Activated CD8-positive, alpha-beta memory T cell treated with anti-CD3 and anti-CD28 coated beads, Interleukin-2, amount 50 U/mL, for 24 hours (primary cell): ENCODE measurements at regions not wholly inside any gene's neighbourhood (a gene's known extent, or its start where the extent isn't known, plus 50 kb on each side); places are given as distances from the start of the nearest gene placed in this dataset.

Experiments used
- DNase-seq: peaks from one replicate; pipeline ENCODE4 v3.0.0-alpha.2; 2020; ENCODE audit errors: extremely low read depth

DNA sequence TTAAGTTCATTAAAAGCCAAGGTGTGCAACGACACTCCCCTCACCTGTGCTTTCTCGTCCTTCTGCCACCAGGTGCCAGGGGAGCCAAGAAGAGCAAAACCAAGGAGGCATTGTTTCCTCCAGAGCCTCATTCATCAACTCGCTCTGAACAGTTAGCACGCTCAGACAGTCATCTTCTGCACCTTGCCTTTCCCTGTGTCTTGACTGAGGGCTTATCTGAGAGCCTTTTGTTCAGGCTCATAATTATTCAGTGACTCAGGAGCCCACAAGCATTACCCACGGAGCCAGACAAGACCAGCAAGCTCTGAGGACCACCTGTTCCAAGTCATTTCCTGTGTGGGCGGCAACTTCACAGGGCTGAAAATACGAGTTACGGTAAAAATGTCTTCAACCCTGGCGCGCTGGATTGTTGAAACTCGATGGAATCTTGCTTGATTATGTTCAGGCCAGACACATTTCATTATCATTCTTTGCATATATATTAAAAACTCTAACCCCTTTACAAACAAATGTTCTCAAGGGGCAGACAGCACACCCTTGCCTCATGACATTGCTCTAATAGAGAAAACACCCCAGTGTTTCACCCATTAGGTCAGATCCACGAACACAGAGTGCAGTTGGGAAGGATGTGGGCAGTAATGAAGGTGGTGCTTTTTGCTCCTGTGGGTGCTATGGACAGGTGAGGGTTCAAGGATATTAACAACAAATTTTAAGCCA, 89.7 kb upstream of the RUNX1 start:
- peak; percentile 53 for DNase-seq

DNA sequence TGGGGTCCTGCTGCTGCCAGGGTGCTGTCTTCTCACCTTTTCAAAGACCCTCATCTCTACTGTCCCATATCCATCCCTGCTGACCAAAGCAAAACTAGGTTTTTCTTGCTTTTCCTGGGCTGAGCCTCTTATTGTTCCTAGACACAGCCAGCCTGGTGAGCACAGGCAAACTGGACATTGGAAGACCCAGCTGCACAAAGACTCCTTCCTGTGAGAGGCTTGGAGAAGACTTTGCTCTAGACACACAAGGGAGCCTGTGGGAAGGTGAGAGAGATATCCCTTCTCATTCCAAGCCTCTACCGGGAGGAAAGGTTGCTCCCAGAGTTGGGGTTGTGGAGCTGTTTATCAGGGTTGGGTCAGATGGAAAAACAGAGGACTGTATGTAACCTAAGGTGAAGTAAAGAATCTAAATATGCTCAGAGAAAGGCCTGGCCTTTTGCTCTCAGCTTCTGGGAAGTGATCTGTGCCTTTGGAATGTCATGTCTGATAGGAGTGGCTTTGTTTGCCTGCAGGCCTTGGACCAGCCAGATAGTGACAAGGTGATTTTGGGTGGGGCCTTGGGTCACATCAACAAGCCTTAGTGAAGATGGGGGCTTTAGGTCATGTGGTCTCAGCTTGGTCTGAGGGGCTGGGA, 87.6 kb upstream of the RUNX1 start:
- no peak for DNase-seq

DNA sequence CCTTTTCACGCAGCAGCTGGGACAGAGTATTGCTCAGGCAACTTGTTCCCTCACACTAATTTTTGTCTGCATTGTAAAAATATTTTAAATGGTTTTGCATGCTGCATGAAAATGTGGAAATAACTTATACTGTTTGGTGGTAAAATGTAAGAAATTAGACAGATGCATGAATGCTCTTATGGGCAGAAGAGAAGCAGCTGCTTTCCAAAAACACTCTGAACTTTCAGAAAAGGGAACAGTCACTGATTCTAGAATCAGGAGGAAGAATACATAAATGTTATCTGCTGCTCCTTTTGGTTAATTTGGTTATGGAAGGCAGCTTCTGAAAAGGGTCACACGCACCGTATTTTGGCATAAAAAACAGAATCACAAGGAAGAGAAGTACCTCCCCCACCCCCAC, 87.0 kb upstream of the RUNX1 start:
- no peak for DNase-seq

DNA sequence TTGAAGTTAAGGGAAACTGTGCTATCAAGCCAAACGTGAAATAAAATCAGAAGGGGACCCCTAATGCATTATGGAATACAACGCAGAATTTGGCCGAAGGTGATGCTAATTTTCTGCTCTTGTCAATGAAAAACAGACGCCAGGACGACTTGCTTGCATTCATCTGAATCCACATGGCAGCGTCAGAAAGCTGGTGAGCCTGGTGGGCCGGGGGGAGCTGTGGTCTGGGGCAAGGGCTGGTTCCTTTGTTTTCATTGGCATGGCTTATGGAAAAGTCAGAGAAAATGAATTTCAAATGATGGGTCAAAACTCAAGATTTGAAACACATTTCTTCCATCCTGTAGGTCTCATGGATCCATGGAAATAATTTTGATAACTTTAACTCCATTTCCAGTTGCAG, 86.4 kb upstream of the RUNX1 start:
- no peak for DNase-seq

DNA sequence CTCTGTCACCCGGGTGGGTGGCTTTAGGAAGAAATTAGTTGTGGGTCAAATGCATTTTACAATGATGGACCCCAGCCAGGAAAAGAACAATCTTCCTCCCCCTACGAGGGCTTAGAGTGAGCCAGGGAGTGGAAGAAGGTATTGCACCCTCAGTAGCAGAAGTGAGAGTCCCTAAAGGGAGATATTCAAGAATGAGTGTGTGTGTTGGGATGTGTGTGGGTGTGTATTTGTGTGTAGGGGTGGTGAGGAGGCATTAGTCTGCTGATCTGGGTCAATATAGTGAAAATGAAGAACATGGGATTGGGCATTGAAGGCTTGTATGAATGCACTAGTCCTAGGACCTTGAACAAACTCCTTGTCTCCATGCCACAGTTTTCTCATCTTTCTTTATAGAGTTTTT, 85.2 kb upstream of the RUNX1 start:
- DNase-seq = no peak

DNA sequence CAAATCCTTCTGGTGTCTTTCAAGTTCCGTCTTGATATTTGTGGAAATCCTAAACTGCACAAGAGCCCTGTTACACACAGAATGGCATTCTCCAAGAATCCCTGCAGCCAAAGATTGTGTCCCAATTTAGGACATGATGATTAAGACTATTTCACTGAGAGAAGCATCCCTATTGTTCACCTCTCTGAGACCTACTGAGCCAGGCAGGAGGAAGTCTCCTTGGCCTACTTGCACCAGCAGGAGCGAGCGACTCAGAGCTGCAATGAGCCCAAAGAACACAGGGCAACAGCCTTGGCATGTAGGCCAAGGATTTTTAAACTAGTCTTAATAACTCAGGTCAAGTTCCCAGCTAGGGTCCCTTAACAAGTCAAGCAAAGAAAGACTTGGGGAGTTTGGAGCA, 79.4 kb upstream of the RUNX1 start:
- no peak for DNase-seq

DNA sequence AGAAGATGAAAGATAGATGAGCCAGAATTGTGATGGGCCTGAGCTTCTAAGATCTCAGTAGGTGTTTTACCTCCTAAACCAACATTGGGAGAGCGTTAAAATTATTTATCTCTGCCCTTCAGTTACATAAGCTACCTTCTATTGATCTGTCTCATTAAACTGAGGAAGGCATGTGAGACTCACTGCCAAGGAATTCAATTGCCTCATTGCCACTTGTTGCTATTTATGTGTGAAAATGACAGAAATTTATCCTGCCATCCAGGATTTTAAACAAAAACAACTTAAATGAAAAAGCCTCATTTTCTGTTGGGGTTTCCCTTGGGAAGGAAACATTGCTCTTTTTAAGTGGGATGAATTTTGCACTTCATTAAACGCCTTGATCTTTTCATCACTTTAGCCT, 78.7 kb upstream of the RUNX1 start:
- DNase-seq = no peak

DNA sequence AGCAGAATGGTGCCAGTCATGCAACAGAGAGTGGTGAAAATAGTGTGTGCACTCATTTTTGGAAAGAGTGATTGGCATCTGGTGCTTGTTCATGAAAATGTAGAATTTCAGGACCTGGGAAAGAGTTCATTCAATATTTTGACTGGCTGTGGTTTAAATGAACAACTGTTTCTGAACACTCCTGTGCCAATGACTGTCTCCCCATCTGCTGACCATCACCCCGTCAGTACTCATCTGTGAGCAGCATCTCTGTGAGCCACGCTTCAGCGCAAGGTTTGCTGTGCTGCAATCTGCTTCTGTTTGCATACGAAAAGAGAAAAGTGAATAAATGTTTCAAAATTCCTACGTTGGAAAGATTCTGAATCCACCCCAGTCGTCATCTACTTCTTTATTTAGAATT, 77.9 kb upstream of the RUNX1 start:
- no peak for DNase-seq

DNA sequence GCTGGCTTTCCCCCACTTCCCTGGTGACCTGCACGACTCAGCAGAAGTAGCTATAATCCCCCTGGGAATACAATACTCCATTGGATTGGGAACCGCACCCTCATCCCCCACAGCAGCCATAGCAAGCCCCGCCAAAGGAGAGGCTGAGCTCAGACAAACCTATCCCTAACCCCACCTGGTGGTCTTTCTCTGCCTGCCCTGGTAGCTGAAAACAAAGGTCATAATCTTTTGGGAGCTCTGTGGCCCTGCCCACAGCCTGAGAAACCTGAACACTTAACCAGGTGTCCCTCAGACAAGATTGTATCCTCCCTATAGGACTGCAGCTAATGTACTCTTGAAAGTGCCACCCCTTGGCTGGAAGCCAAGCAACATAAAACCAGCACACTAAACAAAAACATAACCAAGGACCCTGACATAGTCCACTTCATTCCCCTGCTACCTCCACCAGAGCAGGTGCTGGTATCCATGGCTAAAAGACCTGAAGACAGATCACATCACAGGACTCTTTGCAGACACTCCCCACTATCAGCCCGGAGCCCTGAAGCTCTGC, 71.6 kb upstream of the RUNX1 start:
- no peak for DNase-seq

DNA sequence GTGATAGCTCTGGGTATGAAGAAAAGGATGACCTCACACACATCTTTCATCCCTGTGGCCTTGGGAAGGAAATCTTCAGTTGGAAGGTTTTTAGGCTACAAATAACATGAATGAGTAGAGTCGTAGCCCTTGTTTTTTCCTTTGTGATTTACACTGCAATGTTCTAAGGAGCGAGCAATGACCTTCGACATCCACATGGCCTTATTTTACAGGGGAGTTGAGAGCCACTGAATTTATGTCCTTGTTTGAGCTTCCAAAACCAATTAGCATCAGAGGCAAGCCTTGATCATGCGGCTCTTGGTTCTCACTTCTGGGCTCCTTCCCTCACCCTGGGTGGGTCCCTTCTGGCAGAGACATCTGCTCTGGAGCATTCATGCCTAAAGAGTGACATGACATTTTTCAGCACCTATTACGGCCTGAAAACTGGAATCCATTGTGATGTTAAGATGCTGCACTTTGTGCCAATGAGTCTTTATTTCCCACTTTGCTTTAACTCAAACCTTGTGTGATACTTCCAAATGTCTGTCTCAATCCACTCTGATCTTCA, 70.5 kb upstream of the RUNX1 start:
- DNase-seq = no peak

DNA sequence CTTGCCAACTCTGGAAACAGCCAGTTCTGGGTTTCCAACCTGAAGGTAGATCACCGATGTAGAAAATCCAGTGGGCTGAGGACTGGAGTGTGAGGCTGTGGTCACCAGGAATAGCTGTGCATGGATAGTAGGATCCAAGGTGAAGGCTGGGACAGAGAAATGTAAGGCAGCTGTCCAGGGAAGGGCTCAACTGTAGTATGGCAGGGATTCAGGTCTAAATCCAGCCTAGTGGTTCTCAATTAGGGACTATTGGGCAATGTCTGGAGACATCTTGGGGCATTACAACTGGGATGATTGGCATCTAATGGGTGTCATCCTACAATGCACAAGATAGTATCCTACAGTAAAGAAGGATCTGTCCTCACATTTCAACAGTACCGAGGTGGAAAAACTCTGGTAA, 67.7 kb upstream of the RUNX1 start:
- no peak for DNase-seq

DNA sequence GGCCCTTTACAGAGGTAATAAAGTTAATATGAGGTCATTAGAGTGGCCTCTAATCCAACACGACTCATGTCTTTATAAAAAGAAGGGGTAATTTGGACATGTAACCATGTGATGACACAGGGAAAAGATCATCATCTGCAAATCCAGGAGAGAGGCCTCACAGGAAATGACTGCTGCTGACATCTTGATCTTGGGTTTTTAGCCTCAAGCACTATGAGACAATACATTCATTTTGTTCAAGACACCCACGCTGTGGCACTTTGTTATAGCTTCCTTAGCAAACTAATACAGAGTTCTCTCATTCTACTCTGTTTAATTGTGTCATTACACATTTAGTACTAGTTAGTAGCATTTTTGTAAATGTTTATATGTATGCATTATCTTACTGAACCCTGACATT, 64.0 kb upstream of the RUNX1 start:
- DNase-seq = no peak

DNA sequence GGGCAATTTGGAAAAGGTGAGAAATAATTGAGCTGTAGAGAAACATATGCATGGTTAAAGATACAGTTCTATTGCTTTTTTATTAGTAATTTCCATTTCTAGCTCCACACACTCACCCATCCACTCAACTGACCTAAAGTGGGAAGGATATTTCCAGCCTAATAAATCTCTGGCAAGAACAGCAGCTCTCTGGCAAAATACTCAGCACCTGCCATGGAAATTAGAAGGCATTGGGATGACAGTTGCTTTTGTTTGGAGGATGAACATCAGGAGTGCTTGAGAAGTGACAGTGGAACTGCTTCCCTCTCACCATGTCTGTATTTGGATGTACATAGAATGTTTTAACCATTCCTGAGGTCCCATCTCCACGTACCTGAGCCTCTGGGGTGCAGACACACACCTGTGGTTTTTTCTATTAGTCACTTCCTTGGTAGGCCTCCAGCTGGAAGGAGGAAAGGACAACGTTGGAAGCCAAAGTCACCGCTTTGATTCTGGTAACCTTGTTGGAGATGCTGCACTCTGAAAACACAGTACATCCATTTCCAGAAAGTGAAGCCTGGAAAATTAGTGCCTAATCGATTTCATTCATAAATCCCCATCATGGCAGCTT, 62.3 kb upstream of the RUNX1 start:
- no peak for DNase-seq

DNA sequence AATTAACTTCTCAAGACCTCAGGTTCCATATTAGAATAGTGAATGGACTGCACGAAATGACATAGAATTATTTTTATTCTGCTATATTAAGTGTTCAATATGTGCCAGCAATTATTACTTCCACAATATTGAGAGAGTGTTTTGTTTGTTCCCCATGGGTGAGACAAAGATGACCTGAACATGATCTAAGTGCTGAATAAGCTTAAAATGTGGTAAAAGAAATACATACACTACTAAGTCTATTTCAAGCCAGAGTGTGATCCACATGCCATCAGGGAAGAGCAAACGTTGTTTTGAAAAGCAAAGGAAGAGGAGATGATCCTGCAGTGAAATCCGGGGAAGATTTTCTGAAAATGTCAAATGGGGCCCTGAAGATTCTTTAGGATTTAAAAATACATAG, 59.8 kb upstream of the RUNX1 start:
- DNase-seq = no peak

DNA sequence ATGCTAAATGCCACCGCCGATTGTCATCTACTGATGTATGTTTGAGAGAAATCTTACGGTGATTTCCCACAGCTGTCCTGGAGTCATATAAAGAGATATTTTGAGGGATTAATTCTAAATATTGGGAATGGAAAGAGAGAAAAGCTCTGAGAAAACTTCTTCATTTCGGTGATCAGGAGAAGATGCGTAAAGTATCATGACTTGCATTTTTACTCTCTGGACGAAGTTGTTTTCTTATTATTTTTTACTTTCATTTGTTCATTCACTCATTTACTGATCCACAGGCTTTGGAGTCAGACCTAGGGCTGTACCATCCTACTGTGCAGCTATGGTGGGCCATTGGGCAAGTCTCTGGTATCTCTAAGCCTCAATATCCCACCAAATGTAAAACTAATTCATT, 58.4 kb upstream of the RUNX1 start:
- no peak for DNase-seq

DNA sequence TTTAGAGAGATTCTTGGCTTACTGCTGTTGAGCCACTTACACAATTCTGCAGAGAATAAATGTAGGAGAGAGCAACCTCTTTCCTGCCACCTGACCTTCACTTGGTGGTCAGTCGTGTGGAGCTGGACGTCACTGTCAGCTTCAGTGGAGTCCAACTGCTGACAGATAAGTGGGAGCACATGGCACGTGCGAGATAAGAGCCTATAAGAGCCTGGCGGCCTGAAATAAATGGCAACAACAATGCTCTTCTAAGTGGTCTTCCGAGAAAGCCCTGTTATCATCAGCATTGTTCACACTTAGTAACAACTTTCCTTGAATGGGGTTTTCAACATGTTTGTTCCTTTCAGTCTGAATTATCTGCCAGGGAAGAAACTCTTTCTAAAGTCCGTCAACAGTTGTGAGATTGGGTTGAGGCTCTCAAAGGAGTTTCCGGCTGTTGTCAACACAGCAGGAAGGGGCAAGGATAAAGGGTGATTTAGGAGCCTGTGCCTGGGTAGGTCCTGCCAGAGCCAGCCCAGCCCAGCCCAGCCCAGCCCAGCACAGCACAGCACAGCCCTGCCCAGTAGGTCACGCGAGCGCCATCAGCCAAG, 57.2 kb upstream of the RUNX1 start:
- no peak for DNase-seq

DNA sequence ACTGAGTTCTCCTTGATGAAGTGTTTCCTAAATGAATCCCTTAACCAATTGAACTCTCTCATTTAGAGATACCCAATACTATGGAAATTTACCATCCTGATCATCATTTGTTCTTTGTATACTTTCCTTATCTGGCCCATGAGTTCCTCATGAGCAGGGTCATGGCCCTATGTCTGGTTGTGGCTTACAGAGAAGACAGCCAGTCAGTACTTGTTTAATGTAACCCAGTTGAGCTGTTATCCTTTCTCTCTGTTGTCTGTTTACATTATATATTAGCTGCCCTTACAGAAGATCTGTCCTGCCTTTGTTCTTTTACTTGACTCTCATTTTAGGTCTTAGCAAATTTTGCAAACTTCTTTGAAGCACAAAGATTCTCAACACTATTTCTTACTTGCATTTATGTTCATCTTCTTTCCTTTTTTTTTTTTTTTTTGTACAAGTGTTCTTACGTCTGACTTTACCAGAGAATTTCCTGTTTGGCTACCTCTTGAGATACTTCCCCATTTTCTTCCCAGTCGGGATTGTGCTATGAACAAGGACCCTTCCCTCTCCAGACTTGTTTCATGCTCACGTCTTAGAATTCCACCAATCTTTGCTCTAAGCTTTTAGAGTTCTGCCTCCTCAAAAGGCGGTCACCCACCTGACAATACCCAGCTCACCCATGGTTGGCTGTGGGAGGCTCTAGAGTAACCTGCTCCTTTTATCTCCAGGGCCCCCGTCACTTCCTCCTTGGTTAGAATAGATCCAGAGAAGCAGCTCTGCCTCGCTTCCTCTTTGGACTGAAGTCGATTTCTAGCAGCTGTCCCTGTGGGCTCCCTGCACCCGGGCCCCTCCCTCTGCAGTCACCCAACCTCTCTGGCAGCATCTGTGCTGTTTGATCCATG, 53.6 kb upstream of the RUNX1 start:
- no peak for DNase-seq

DNA sequence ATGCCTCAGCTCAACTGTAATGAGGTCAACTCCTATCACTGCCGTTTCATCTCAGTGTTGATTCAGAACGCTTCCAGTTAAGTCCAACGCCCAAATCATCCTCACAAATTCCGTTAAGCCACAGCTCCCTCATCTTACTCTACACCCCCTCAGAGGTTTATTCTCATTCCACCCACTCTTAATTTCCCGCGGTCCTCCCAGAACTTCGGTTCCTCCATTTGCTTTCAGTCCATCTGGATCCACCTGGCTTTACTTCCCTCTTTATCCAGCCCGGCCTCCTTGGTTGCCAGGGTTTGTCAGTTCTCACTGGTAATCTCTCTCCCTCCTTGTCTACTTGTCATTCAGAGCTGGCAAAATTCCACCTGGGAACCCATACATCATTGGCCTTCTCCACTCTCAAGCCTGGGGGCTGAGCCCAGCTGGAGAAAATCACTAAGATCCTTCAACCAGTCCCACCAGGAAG, 51.3 kb upstream of the RUNX1 start:
- DNase-seq = no peak

DNA sequence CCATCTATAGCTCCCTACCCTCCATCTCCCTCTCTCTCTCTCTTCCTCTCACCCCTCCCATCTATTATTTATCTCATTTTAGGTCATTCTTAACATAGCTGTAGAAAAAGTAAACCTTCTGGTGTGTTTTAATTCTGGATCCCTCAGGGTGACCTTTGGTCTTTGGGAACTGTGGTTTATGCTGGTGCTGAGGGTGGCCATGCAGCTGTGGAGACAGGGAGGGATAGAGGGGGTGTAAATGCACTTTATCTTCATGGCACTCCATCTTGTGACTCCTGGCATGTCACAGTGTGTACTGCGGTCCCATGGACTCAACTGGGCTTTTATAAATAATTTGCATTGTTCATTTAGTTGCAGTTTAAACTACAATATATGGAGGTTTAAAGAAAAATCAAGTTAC, 50.2 kb upstream of the RUNX1 start:
- no peak for DNase-seq
